T-helper 1 cell treated with Interleukin-12 subunit alpha and Interleukin-12 subunit beta and Interleukin-4 antibody, amounts not matched to agents 30 ng/mL and 1 ng/mL, for 36 hours (primary cell): ENCODE measurements at regions not wholly inside any gene's neighbourhood (a gene's known extent, or its start where the extent isn't known, plus 50 kb on each side); places are given as distances from the start of the nearest gene placed in this dataset.
"Not testable (repeated sequence)": the region's sequence is repeated elsewhere in the genome, so short reads cannot be mapped to it uniquely, and the experiment has no call there.

Experiments
- intact Hi-C: fragments of 100-400 bp; cut with micrococcal nuclease; formaldehyde crosslinking; loops from one replicate; pipeline ENCODE4 v1.15.1; 2024

GRCh38 chr9:97179616-97180015 lies 127.8 kb upstream of the CCDC180 start:
- intact Hi-C loops, result no loop called here

- intact Hi-C loops, result no loop called here
Observed at GRCh38 chr9:97176206-97176605, 131.3 kb upstream of the CCDC180 start.

- intact Hi-C loops, result not testable (repeated sequence)
Observed at GRCh38 chr9:97168174-97168573, 129.2 kb upstream of the CTSV start.

- intact Hi-C loops, result not testable (repeated sequence)
Observed at GRCh38 chr9:97166496-97167138, 127.7 kb upstream of the CTSV start.

- intact Hi-C loops, result no loop called here
Observed at GRCh38 chr9:97160255-97160654, 121.3 kb upstream of the CTSV start.

- intact Hi-C loops, result not testable (repeated sequence)
Observed at GRCh38 chr9:97158722-97159121, 119.8 kb upstream of the CTSV start.

GRCh38 chr9:97155441-97155840 lies 116.5 kb upstream of the CTSV start:
- intact Hi-C loops, result not testable (repeated sequence)

- intact Hi-C loops, result no loop called here
Observed at GRCh38 chr9:97153967-97154366, 115.0 kb upstream of the CTSV start.

- intact Hi-C loops, result not testable (repeated sequence)
Observed at GRCh38 chr9:97153160-97153559, 114.2 kb upstream of the CTSV start.

GRCh38 chr9:97150471-97150870 lies 111.5 kb upstream of the CTSV start:
- intact Hi-C loops, result not testable (repeated sequence)

- intact Hi-C loops, result not testable (repeated sequence)
Observed at GRCh38 chr9:97148428-97148827, 109.5 kb upstream of the CTSV start.

- intact Hi-C loops, result not testable (repeated sequence)
Observed at GRCh38 chr9:97145680-97146079, 106.7 kb upstream of the CTSV start.

- intact Hi-C loops, result no loop called here
Observed at GRCh38 chr9:97140566-97140965, 101.6 kb upstream of the CTSV start.

GRCh38 chr9:97136421-97136820 lies 97.5 kb upstream of the CTSV start:
- intact Hi-C loops, result no loop called here

GRCh38 chr9:97133966-97134365 lies 95.0 kb upstream of the CTSV start:
- intact Hi-C loops, result not testable (repeated sequence)

- intact Hi-C loops, result no loop called here
Observed at GRCh38 chr9:97132865-97133264, 93.9 kb upstream of the CTSV start.

- intact Hi-C loops, result not testable (repeated sequence)
Observed at GRCh38 chr9:97130864-97131263, 91.9 kb upstream of the CTSV start.

- intact Hi-C loops, result not testable (repeated sequence)
Observed at GRCh38 chr9:97130387-97130786, 91.4 kb upstream of the CTSV start.

GRCh38 chr9:97128919-97129318 lies 90.0 kb upstream of the CTSV start:
- intact Hi-C loops, result no loop called here

- intact Hi-C loops, result no loop called here
Observed at GRCh38 chr9:97124256-97124655, 85.3 kb upstream of the CTSV start.

GRCh38 chr9:97110696-97111095 lies 71.8 kb upstream of the CTSV start:
- intact Hi-C loops, result no loop called here

GRCh38 chr9:97109194-97109811 lies 70.4 kb upstream of the CTSV start:
- intact Hi-C loops, result loop anchor here (1.0 kb wide), 1 partner anchor 253 kb away; no protein-coding TSS in a partner anchor

GRCh38 chr9:97105220-97105619 lies 66.3 kb upstream of the CTSV start:
- intact Hi-C loops, result not testable (repeated sequence)
